ENCODE measurements at regions not wholly inside any gene's neighbourhood (a gene's known extent, or its start where the extent isn't known, plus 50 kb on each side); places are given as distances from the start of the nearest gene placed in this dataset.

DNA sequence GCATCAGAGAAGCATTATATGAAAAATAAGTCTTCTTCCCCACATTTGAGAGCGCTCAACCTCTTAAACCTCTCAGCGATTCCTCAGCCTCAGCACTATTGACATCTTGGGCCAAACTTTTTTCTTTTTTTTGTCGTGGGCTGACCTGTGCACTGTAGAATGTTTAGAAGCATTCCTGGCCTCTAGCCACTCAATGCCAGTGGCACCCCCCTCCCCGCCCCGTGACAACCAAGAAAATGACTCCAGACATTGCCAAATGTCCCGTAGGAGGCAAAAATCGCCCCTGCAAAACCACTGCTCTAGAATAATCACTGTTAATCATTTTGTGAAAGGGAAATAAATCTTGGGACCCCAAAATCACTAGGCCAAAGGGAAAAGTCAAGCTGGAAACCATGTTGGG, 129.1 kb upstream of the BOD1 start:
- TF ChIP-seq, protein P1, sequence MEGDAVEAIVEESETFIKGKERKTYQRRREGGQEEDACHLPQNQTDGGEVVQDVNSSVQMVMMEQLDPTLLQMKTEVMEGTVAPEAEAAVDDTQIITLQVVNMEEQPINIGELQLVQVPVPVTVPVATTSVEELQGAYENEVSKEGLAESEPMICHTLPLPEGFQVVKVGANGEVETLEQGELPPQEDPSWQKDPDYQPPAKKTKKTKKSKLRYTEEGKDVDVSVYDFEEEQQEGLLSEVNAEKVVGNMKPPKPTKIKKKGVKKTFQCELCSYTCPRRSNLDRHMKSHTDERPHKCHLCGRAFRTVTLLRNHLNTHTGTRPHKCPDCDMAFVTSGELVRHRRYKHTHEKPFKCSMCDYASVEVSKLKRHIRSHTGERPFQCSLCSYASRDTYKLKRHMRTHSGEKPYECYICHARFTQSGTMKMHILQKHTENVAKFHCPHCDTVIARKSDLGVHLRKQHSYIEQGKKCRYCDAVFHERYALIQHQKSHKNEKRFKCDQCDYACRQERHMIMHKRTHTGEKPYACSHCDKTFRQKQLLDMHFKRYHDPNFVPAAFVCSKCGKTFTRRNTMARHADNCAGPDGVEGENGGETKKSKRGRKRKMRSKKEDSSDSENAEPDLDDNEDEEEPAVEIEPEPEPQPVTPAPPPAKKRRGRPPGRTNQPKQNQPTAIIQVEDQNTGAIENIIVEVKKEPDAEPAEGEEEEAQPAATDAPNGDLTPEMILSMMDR (IDR thresholded peaks at IDR 0.05; ENCODE audit: low read depth, low read length, poor library complexity, severe bottlenecking), result no peak
- no peak for TF ChIP-seq EZH2phosphoT487 (IDR thresholded peaks at IDR 0.05; ENCODE audit: borderline replicate concordance, low read length)
